ENCODE measurements at regions not wholly inside any gene's neighbourhood (a gene's known extent, or its start where the extent isn't known, plus 50 kb on each side); places are given as distances from the start of the nearest gene placed in this dataset.

- DNase-seq (ENCODE audit: low spot score), result no peak
- in situ Hi-C loops (cut with MboI; ENCODE audit: low sequenced_read_pairs, unreplicated experiment), result loop anchor here (10.0 kb wide), 1 partner anchor 199 kb away; no protein-coding TSS in a partner anchor
- TF ChIP-seq CTCF (IDR thresholded peaks at IDR 0.05; ENCODE audit: borderline replicate concordance, control extremely low read depth, extremely low read depth, insufficient read depth, missing control alignments), result no peak
Measured at GRCh38 chr14:61925732-61926435, 163.7 kb downstream of the SNAPC1 start.

GRCh38 chr14:61927060-61927459, 164.8 kb downstream of the SNAPC1 start:
- in situ Hi-C loops (cut with MboI; ENCODE audit: low sequenced_read_pairs, unreplicated experiment), result loop anchor here (10.0 kb wide), 1 partner anchor 198 kb away; no protein-coding TSS in a partner anchor
- no peak for TF ChIP-seq CTCF (IDR thresholded peaks at IDR 0.05; ENCODE audit: borderline replicate concordance, control extremely low read depth, extremely low read depth, insufficient read depth, missing control alignments)
- DNase-seq (ENCODE audit: low spot score), result no peak

GRCh38 chr14:61927520-61927919, 165.3 kb downstream of the SNAPC1 start:
- no peak for TF ChIP-seq CTCF (IDR thresholded peaks at IDR 0.05; ENCODE audit: borderline replicate concordance, control extremely low read depth, extremely low read depth, insufficient read depth, missing control alignments)
- in situ Hi-C loops (cut with MboI; ENCODE audit: low sequenced_read_pairs, unreplicated experiment), result loop anchor here (10.0 kb wide), 1 partner anchor 197 kb away; no protein-coding TSS in a partner anchor
- no peak for DNase-seq (ENCODE audit: low spot score)

- no peak for DNase-seq (ENCODE audit: low spot score)
- in situ Hi-C loops (cut with MboI; ENCODE audit: low sequenced_read_pairs, unreplicated experiment), result loop anchor here (10.0 kb wide), 1 partner anchor 197 kb away; no protein-coding TSS in a partner anchor
- TF ChIP-seq CTCF (IDR thresholded peaks at IDR 0.05; ENCODE audit: borderline replicate concordance, control extremely low read depth, extremely low read depth, insufficient read depth, missing control alignments), result no peak
Measured at GRCh38 chr14:61928300-61928699, 166.1 kb downstream of the SNAPC1 start.

GRCh38 chr14:61928701-61929100, 166.5 kb downstream of the SNAPC1 start:
- in situ Hi-C loops (cut with MboI; ENCODE audit: low sequenced_read_pairs, unreplicated experiment), result loop anchor here (10.0 kb wide), 1 partner anchor 196 kb away; no protein-coding TSS in a partner anchor
- no peak for DNase-seq (ENCODE audit: low spot score)
- no peak for TF ChIP-seq CTCF (IDR thresholded peaks at IDR 0.05; ENCODE audit: borderline replicate concordance, control extremely low read depth, extremely low read depth, insufficient read depth, missing control alignments)

- no peak for TF ChIP-seq CTCF (IDR thresholded peaks at IDR 0.05; ENCODE audit: borderline replicate concordance, control extremely low read depth, extremely low read depth, insufficient read depth, missing control alignments)
- in situ Hi-C loops (cut with MboI; ENCODE audit: low sequenced_read_pairs, unreplicated experiment), result loop anchor here (10.0 kb wide), 1 partner anchor 195 kb away; no protein-coding TSS in a partner anchor
- no peak for DNase-seq (ENCODE audit: low spot score)
Measured at GRCh38 chr14:61929651-61930050, 167.4 kb downstream of the SNAPC1 start.

All from GM13976 (cell line).